ENCODE measurements at regions not wholly inside any gene's neighbourhood (a gene's known extent, or its start where the extent isn't known, plus 50 kb on each side); places are given as distances from the start of the nearest gene placed in this dataset.
"Not testable (repeated sequence)": the region's sequence is repeated elsewhere in the genome, so short reads cannot be mapped to it uniquely, and the experiment has no call there.

GRCh38 chr18:14460364-14460763 lies 83.0 kb downstream of the POTEC start:
- not testable (repeated sequence) for DNase-seq (ENCODE audit: low read depth in 3 of 3, low spot score in 2 of 3)

GRCh38 chr18:14459826-14460225 lies 83.6 kb downstream of the POTEC start:
- DNase-seq (ENCODE audit: low read depth in 3 of 3, low spot score in 2 of 3) = not testable (repeated sequence)

GRCh38 chr18:14458009-14458945 lies 85.1 kb downstream of the POTEC start:
- DNase-seq (ENCODE audit: low read depth in 3 of 3, low spot score in 2 of 3) = not testable (repeated sequence)

GRCh38 chr18:14450637-14451009 lies 92.8 kb downstream of the POTEC start:
- DNase-seq (ENCODE audit: low read depth in 3 of 3, low spot score in 2 of 3) = not testable (repeated sequence)

GRCh38 chr18:14449995-14450636 lies 93.3 kb downstream of the POTEC start:
- not testable (repeated sequence) for DNase-seq (ENCODE audit: low read depth in 3 of 3, low spot score in 2 of 3)

- DNase-seq (ENCODE audit: low read depth in 3 of 3, low spot score in 2 of 3) = not testable (repeated sequence)
Measured at GRCh38 chr18:14449062-14449461, 94.3 kb downstream of the POTEC start.

GRCh38 chr18:14447715-14448114 lies 95.7 kb downstream of the POTEC start:
- DNase-seq (ENCODE audit: low read depth in 3 of 3, low spot score in 2 of 3) = not testable (repeated sequence)

GRCh38 chr18:14435460-14435859 lies 107.9 kb downstream of the POTEC start:
- not testable (repeated sequence) for DNase-seq (ENCODE audit: low read depth in 3 of 3, low spot score in 2 of 3)

- DNase-seq (ENCODE audit: low read depth in 3 of 3, low spot score in 2 of 3) = not testable (repeated sequence)
Measured at GRCh38 chr18:14432371-14432770, 111.0 kb downstream of the POTEC start.

GRCh38 chr18:14431031-14431521 lies 112.3 kb downstream of the POTEC start:
- peak in 2 of 3 donors; percentile 27 to 45 for DNase-seq (ENCODE audit: low read depth in 3 of 3, low spot score in 2 of 3)

- DNase-seq (ENCODE audit: low read depth in 3 of 3, low spot score in 2 of 3) = not testable (repeated sequence)
Measured at GRCh38 chr18:14415806-14416205, 127.6 kb downstream of the POTEC start.

- DNase-seq (ENCODE audit: low read depth in 3 of 3, low spot score in 2 of 3) = not testable (repeated sequence)
Measured at GRCh38 chr18:14415399-14415798, 128.0 kb downstream of the POTEC start.

GRCh38 chr18:14395533-14395932 lies 147.9 kb downstream of the POTEC start:
- not testable (repeated sequence) for DNase-seq (ENCODE audit: low read depth in 3 of 3, low spot score in 2 of 3)

GRCh38 chr18:14393563-14394103 lies 149.8 kb downstream of the POTEC start:
- not testable (repeated sequence) for DNase-seq (ENCODE audit: low read depth in 3 of 3, low spot score in 2 of 3)

GRCh38 chr18:14392604-14393003 lies 150.8 kb downstream of the POTEC start:
- DNase-seq (ENCODE audit: low read depth in 3 of 3, low spot score in 2 of 3) = not testable (repeated sequence)

GRCh38 chr18:14384961-14385360 lies 158.4 kb downstream of the POTEC start:
- DNase-seq (ENCODE audit: low read depth in 3 of 3, low spot score in 2 of 3) = not testable (repeated sequence)

- not testable (repeated sequence) for DNase-seq (ENCODE audit: low read depth in 3 of 3, low spot score in 2 of 3)
Measured at GRCh38 chr18:14382666-14383065, 160.7 kb downstream of the POTEC start.

- DNase-seq (ENCODE audit: low read depth in 3 of 3, low spot score in 2 of 3) = not testable (repeated sequence)
Measured at GRCh38 chr18:14379489-14379888, 163.9 kb downstream of the POTEC start.

- not testable (repeated sequence) for DNase-seq (ENCODE audit: low read depth in 3 of 3, low spot score in 2 of 3)
Measured at GRCh38 chr18:14378376-14378775, 165.0 kb downstream of the POTEC start.

GRCh38 chr18:14361346-14361745 lies 182.1 kb downstream of the POTEC start:
- not testable (repeated sequence) for DNase-seq (ENCODE audit: low read depth in 3 of 3, low spot score in 2 of 3)

Data from right renal cortex interstitium (tissue), 3 donors.